ENCODE measurements at regions not wholly inside any gene's neighbourhood (a gene's known extent, or its start where the extent isn't known, plus 50 kb on each side); places are given as distances from the start of the nearest gene placed in this dataset.

GRCh38 chr4:125101719-125102118, 213.0 kb upstream of the FAT4 start:
- no peaks in the 10 kb centered on the region for H3K79me1 ChIP-seq (ENCODE audit: low read depth, low read length)
- H3K4me1 ChIP-seq (ENCODE audit: control insufficient read depth in 2 of 2, insufficient read depth in 1 of 2, low read depth in 1 of 2, low read length in 2 of 2) = peaks cover 3% of the 10 kb centered on the region in 2 donors
- WGBS, 2 donors (ENCODE audit: extremely low coverage in 2 of 2, insufficient read length in 2 of 2, insufficient replicate concordance in 1 of 2) = no CpG with 5 or more reads among the region's 3 CpGs

GRCh38 chr4:125097729-125098128, 217.0 kb upstream of the FAT4 start:
- Histone ChIP-seq H3K27me3 (ENCODE audit: control insufficient read depth in 3 of 3, insufficient read depth in 3 of 3, low read depth in 1 of 3, low read length in 3 of 3) (no peaks in the 10 kb centered on the region), H3K4me1 (ENCODE audit: control insufficient read depth in 2 of 2, insufficient read depth in 1 of 2, low read depth in 1 of 2, low read length in 2 of 2) (peaks cover 0 to 3% of the 10 kb centered on the region in 2 donors), H4K8ac (ENCODE audit: low read depth, low read length) (no peak overlapping the region), H3K9ac (ENCODE audit: low read depth, low read length, poor library complexity) (no peak overlapping the region), H3K4me3 (ENCODE audit: low read length in 2 of 2) (no peak overlapping the region), H2AK5ac (ENCODE audit: low read depth, low read length) (no peak overlapping the region), H2BK12ac (ENCODE audit: low read length) (no peak overlapping the region), H3K9me3 (replicated peaks in 1 of 2; ENCODE audit: control insufficient read depth in 2 of 2, insufficient read depth in 1 of 2, low read depth in 1 of 2, low read length in 2 of 2) (no peaks in the 10 kb centered on the region), H3K36me3 (replicated peaks in 1 of 2; ENCODE audit: control insufficient read depth in 2 of 2, insufficient read depth in 2 of 2, low read length in 2 of 2) (no peaks in the 10 kb centered on the region), H3K14ac (ENCODE audit: low read length) (no peak overlapping the region), H2BK15ac (ENCODE audit: low read length) (no peak overlapping the region), H3K27ac (replicated peaks; ENCODE audit: low read length) (no peak overlapping the region), H2BK120ac (ENCODE audit: low read depth, low read length) (no peak overlapping the region), H3K79me1 (ENCODE audit: low read depth, low read length) (no peaks in the 10 kb centered on the region), H4K91ac (ENCODE audit: low read depth, low read length, poor library complexity) (no peak overlapping the region), H2AFZ (ENCODE audit: low read length) (no peak overlapping the region), H3K4me2 (ENCODE audit: insufficient read depth, low read length, poor library complexity, severe bottlenecking) (no peak overlapping the region), H3K23ac (ENCODE audit: low read depth, low read length, poor library complexity) (no peak overlapping the region), H3K4ac (ENCODE audit: low read length) (no peak overlapping the region), H2BK5ac (ENCODE audit: low read length) (no peak overlapping the region), H3K18ac (ENCODE audit: low read length) (no peak overlapping the region)
- DNase-seq (ENCODE audit: low spot score) = no peak
- no CpG with 5 or more reads among the region's 2 CpGs for WGBS, 2 donors (ENCODE audit: extremely low coverage in 2 of 2, insufficient read length in 2 of 2, insufficient replicate concordance in 1 of 2)

More at GRCh38 chr4:125101719-125102118, 213.0 kb upstream of the FAT4 start:
- H2AFZ ChIP-seq (ENCODE audit: low read length) = peak overlapping the region; percentile 31
- H3K36me3 ChIP-seq (replicated peaks in 1 of 2; ENCODE audit: control insufficient read depth in 2 of 2, insufficient read depth in 2 of 2, low read length in 2 of 2) = no peaks in the 10 kb centered on the region
- H3K9me3 ChIP-seq (replicated peaks in 1 of 2; ENCODE audit: control insufficient read depth in 2 of 2, insufficient read depth in 1 of 2, low read depth in 1 of 2, low read length in 2 of 2) = no peaks in the 10 kb centered on the region
- H3K27ac ChIP-seq (replicated peaks; ENCODE audit: low read length) = no peak overlapping the region
- H3K4me3 ChIP-seq (ENCODE audit: low read length in 2 of 2) = no peak overlapping the region
- H2BK12ac ChIP-seq (ENCODE audit: low read length) = no peak overlapping the region
- H4K8ac ChIP-seq (ENCODE audit: low read depth, low read length) = no peak overlapping the region
- no peak overlapping the region for H2AK5ac ChIP-seq (ENCODE audit: low read depth, low read length)
- no peak overlapping the region for H3K18ac ChIP-seq (ENCODE audit: low read length)
- H3K9ac ChIP-seq (ENCODE audit: low read depth, low read length, poor library complexity) = no peak overlapping the region
- no peak overlapping the region for H3K14ac ChIP-seq (ENCODE audit: low read length)
- H2BK15ac ChIP-seq (ENCODE audit: low read length) = no peak overlapping the region
- DNase-seq (ENCODE audit: low spot score) = no peak
- no peak overlapping the region for H3K4ac ChIP-seq (ENCODE audit: low read length)
- H2BK120ac ChIP-seq (ENCODE audit: low read depth, low read length) = no peak overlapping the region
- H2BK5ac ChIP-seq (ENCODE audit: low read length) = no peak overlapping the region
- H3K4me2 ChIP-seq (ENCODE audit: insufficient read depth, low read length, poor library complexity, severe bottlenecking) = no peak overlapping the region
- H3K23ac ChIP-seq (ENCODE audit: low read depth, low read length, poor library complexity) = no peak overlapping the region
- no peaks in the 10 kb centered on the region for H3K27me3 ChIP-seq (ENCODE audit: control insufficient read depth in 3 of 3, insufficient read depth in 3 of 3, low read depth in 1 of 3, low read length in 3 of 3)
- H4K91ac ChIP-seq (ENCODE audit: low read depth, low read length, poor library complexity) = no peak overlapping the region

GRCh38 chr4:125096662-125097061, 218.1 kb upstream of the FAT4 start:
- Histone ChIP-seq H3K4me1 (ENCODE audit: control insufficient read depth in 2 of 2, insufficient read depth in 1 of 2, low read depth in 1 of 2, low read length in 2 of 2) (peaks cover 0 to 3% of the 10 kb centered on the region in 2 donors), H4K8ac (ENCODE audit: low read depth, low read length) (no peak overlapping the region), H3K4ac (ENCODE audit: low read length) (no peak overlapping the region), H4K91ac (ENCODE audit: low read depth, low read length, poor library complexity) (no peak overlapping the region), H3K27me3 (ENCODE audit: control insufficient read depth in 3 of 3, insufficient read depth in 3 of 3, low read depth in 1 of 3, low read length in 3 of 3) (no peaks in the 10 kb centered on the region), H3K14ac (ENCODE audit: low read length) (no peak overlapping the region), H3K4me2 (ENCODE audit: insufficient read depth, low read length, poor library complexity, severe bottlenecking) (no peak overlapping the region), H2BK12ac (ENCODE audit: low read length) (no peak overlapping the region), H3K23ac (ENCODE audit: low read depth, low read length, poor library complexity) (no peak overlapping the region), H3K27ac (replicated peaks; ENCODE audit: low read length) (no peak overlapping the region), H3K79me1 (ENCODE audit: low read depth, low read length) (no peaks in the 10 kb centered on the region), H3K4me3 (ENCODE audit: low read length in 2 of 2) (no peak overlapping the region), H2BK120ac (ENCODE audit: low read depth, low read length) (no peak overlapping the region), H2AFZ (ENCODE audit: low read length) (no peak overlapping the region), H2AK5ac (ENCODE audit: low read depth, low read length) (no peak overlapping the region), H3K9me3 (replicated peaks in 1 of 2; ENCODE audit: control insufficient read depth in 2 of 2, insufficient read depth in 1 of 2, low read depth in 1 of 2, low read length in 2 of 2) (no peaks in the 10 kb centered on the region), H2BK5ac (ENCODE audit: low read length) (no peak overlapping the region), H3K9ac (ENCODE audit: low read depth, low read length, poor library complexity) (no peak overlapping the region), H3K36me3 (replicated peaks in 1 of 2; ENCODE audit: control insufficient read depth in 2 of 2, insufficient read depth in 2 of 2, low read length in 2 of 2) (no peaks in the 10 kb centered on the region), H2BK15ac (ENCODE audit: low read length) (no peak overlapping the region), H3K18ac (ENCODE audit: low read length) (no peak overlapping the region)
- no CpG with 5 or more reads among the region's 3 CpGs for WGBS, 2 donors (ENCODE audit: extremely low coverage in 2 of 2, insufficient read length in 2 of 2, insufficient replicate concordance in 1 of 2)
- DNase-seq (ENCODE audit: low spot score) = no peak

- H2AK5ac ChIP-seq (ENCODE audit: low read depth, low read length) = no peak overlapping the region
- H3K27ac ChIP-seq (replicated peaks; ENCODE audit: low read length) = no peak overlapping the region
- H2BK5ac ChIP-seq (ENCODE audit: low read length) = no peak overlapping the region
- WGBS, 2 donors (ENCODE audit: extremely low coverage in 2 of 2, insufficient read length in 2 of 2, insufficient replicate concordance in 1 of 2) = no CpG with 5 or more reads among the region's 4 CpGs
- H3K14ac ChIP-seq (ENCODE audit: low read length) = no peak overlapping the region
- no peak overlapping the region for H3K4me3 ChIP-seq (ENCODE audit: low read length in 2 of 2)
- no peaks in the 10 kb centered on the region for H3K27me3 ChIP-seq (ENCODE audit: control insufficient read depth in 3 of 3, insufficient read depth in 3 of 3, low read depth in 1 of 3, low read length in 3 of 3)
- H4K91ac ChIP-seq (ENCODE audit: low read depth, low read length, poor library complexity) = no peak overlapping the region
- no peak overlapping the region for H3K4me2 ChIP-seq (ENCODE audit: insufficient read depth, low read length, poor library complexity, severe bottlenecking)
- DNase-seq (ENCODE audit: low spot score) = no peak
- no peak overlapping the region for H2BK15ac ChIP-seq (ENCODE audit: low read length)
- no peaks in the 10 kb centered on the region for H3K79me1 ChIP-seq (ENCODE audit: low read depth, low read length)
- no peak overlapping the region for H2BK120ac ChIP-seq (ENCODE audit: low read depth, low read length)
- H3K9ac ChIP-seq (ENCODE audit: low read depth, low read length, poor library complexity) = no peak overlapping the region
- no peak overlapping the region for H3K4ac ChIP-seq (ENCODE audit: low read length)
- no peak overlapping the region for H2BK12ac ChIP-seq (ENCODE audit: low read length)
- no peak overlapping the region for H2AFZ ChIP-seq (ENCODE audit: low read length)
- H4K8ac ChIP-seq (ENCODE audit: low read depth, low read length) = no peak overlapping the region
- no peak overlapping the region for H3K23ac ChIP-seq (ENCODE audit: low read depth, low read length, poor library complexity)
- no peak overlapping the region for H3K18ac ChIP-seq (ENCODE audit: low read length)
- H3K36me3 ChIP-seq (replicated peaks in 1 of 2; ENCODE audit: control insufficient read depth in 2 of 2, insufficient read depth in 2 of 2, low read length in 2 of 2) = no peaks in the 10 kb centered on the region
- H3K9me3 ChIP-seq (replicated peaks in 1 of 2; ENCODE audit: control insufficient read depth in 2 of 2, insufficient read depth in 1 of 2, low read depth in 1 of 2, low read length in 2 of 2) = no peaks in the 10 kb centered on the region
- H3K4me1 ChIP-seq (ENCODE audit: control insufficient read depth in 2 of 2, insufficient read depth in 1 of 2, low read depth in 1 of 2, low read length in 2 of 2) = no peaks in the 10 kb centered on the region
Observed at GRCh38 chr4:125091541-125091940, 223.2 kb upstream of the FAT4 start.
